Hepatocyte (in vitro differentiated cells): ENCODE measurements at regions not wholly inside any gene's neighbourhood (a gene's known extent, or its start where the extent isn't known, plus 50 kb on each side); places are given as distances from the start of the nearest gene placed in this dataset.

Experiments
- EZH2 ChIP-seq: fragments of 200-600 bp; sonication (generic); IDR thresholded peaks from 2 replicates; pipeline ENCODE4 v1.6.1; 2016; ENCODE audit warnings: antibody characterized with exemption, mild to moderate bottlenecking, borderline replicate concordance
- EZH2phosphoT487 ChIP-seq: fragments of 200-600 bp; sonication (generic); IDR thresholded peaks from one replicate; pipeline ENCODE4 v1.6.1; 2018; ENCODE audit warnings: antibody characterized with exemption, mild to moderate bottlenecking, low read depth, moderate library complexity; ENCODE audit not compliant: unreplicated experiment, severe bottlenecking
- TF ChIP-seq, protein P1 (sequence below): fragments of 200-600 bp; sonication (generic); IDR thresholded peaks from 2 replicates; pipeline ENCODE4 v1.5.1; 2016; ENCODE audit warnings: antibody characterized with exemption, mild to moderate bottlenecking; ENCODE audit not compliant: poor library complexity

DNA sequence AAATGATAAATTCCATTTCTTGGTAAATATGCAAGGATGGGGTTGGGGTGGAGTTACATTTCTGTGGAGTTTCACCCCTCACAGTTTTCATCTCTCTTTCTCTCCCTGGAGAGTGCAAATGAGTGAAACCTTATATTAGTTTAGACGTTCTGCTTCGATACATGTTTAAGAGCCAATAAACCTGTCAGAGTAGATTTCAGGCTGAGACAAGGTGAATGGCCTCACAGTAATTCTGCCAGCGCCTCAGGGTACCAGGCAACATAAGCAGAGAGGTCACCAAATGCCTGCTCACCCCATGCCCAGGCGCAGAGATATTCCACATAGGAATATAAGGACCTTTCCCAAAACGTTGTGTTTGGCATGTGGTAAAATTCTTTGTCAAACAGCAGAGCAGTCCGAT, 154.9 kb upstream of the VLDLR start:
- TF ChIP-seq, protein P1, sequence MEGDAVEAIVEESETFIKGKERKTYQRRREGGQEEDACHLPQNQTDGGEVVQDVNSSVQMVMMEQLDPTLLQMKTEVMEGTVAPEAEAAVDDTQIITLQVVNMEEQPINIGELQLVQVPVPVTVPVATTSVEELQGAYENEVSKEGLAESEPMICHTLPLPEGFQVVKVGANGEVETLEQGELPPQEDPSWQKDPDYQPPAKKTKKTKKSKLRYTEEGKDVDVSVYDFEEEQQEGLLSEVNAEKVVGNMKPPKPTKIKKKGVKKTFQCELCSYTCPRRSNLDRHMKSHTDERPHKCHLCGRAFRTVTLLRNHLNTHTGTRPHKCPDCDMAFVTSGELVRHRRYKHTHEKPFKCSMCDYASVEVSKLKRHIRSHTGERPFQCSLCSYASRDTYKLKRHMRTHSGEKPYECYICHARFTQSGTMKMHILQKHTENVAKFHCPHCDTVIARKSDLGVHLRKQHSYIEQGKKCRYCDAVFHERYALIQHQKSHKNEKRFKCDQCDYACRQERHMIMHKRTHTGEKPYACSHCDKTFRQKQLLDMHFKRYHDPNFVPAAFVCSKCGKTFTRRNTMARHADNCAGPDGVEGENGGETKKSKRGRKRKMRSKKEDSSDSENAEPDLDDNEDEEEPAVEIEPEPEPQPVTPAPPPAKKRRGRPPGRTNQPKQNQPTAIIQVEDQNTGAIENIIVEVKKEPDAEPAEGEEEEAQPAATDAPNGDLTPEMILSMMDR, result no peak
- TF ChIP-seq EZH2 (no peak), EZH2phosphoT487 (no peak)
